ENCODE measurements at regions not wholly inside any gene's neighbourhood (a gene's known extent, or its start where the extent isn't known, plus 50 kb on each side); places are given as distances from the start of the nearest gene placed in this dataset.

- no peak for DNase-seq (ENCODE audit: low read depth)
- TF ChIP-seq CTCF (conservative IDR thresholded peaks at IDR 0.05; ENCODE audit: low read depth, low read length): no peak
- H3K4me3 ChIP-seq (ENCODE audit: low read depth, low read length): no peak overlapping the region
Measured at GRCh38 chr9:7707934-7708333, 91.6 kb downstream of the DMAC1 start.

GRCh38 chr9:7704543-7704942, 95.0 kb downstream of the DMAC1 start:
- no peak overlapping the region for H3K4me3 ChIP-seq (ENCODE audit: low read depth, low read length)
- no peak for TF ChIP-seq CTCF (conservative IDR thresholded peaks at IDR 0.05; ENCODE audit: low read depth, low read length)
- no peak for DNase-seq (ENCODE audit: low read depth)

- TF ChIP-seq CTCF (conservative IDR thresholded peaks at IDR 0.05; ENCODE audit: low read depth, low read length): no peak
- no peak for DNase-seq (ENCODE audit: low read depth)
- no peak overlapping the region for H3K4me3 ChIP-seq (ENCODE audit: low read depth, low read length)
Measured at GRCh38 chr9:7691909-7692308, 107.7 kb downstream of the DMAC1 start.

DNA sequence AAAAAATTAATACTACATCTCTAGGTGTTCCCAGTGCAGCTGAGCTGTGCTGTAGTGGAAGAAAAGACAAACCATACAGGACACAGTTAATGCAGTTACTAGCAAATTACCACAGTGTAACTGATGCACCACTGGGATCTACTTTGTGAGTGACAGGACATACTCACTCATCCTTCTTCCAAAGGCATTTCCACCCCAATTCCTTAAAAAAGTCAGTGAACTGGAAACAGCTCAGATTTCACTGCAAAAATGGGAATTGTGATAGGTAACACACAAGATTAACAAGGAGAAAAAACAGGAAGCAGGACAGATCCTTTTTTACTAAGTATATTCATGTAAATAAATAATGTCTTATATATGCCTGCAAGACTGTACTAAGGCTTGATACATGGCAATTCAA, 109.6 kb downstream of the DMAC1 start:
- no peak for DNase-seq (ENCODE audit: low read depth)
- no peak for TF ChIP-seq CTCF (conservative IDR thresholded peaks at IDR 0.05; ENCODE audit: low read depth, low read length)
- no peak overlapping the region for H3K4me3 ChIP-seq (ENCODE audit: low read depth, low read length)

GRCh38 chr9:7688626-7689025, 111.0 kb downstream of the DMAC1 start:
- no peak for DNase-seq (ENCODE audit: low read depth)
- no peak for TF ChIP-seq CTCF (conservative IDR thresholded peaks at IDR 0.05; ENCODE audit: low read depth, low read length)
- H3K4me3 ChIP-seq (ENCODE audit: low read depth, low read length): no peak overlapping the region

GRCh38 chr9:7676609-7677156, 122.9 kb downstream of the DMAC1 start:
- TF ChIP-seq CTCF (conservative IDR thresholded peaks at IDR 0.05; ENCODE audit: low read depth, low read length): no peak
- no peak overlapping the region for H3K4me3 ChIP-seq (ENCODE audit: low read depth, low read length)
- DNase-seq (ENCODE audit: low read depth): no peak

GRCh38 chr9:7671847-7672246, 127.7 kb downstream of the DMAC1 start:
- H3K4me3 ChIP-seq (ENCODE audit: low read depth, low read length): no peak overlapping the region
- DNase-seq (ENCODE audit: low read depth): no peak
- TF ChIP-seq CTCF (conservative IDR thresholded peaks at IDR 0.05; ENCODE audit: low read depth, low read length): no peak

All from choroid plexus epithelial cell (primary cell).